DMS153 treated with DMSO at 0.1 percent for 48 hours (cell line): ENCODE measurements at regions not wholly inside any gene's neighbourhood (a gene's known extent, or its start where the extent isn't known, plus 50 kb on each side); places are given as distances from the start of the nearest gene placed in this dataset.

Experiments used
- DNase-seq: peaks from one replicate; lab custom pipeline; 2025; ENCODE audit not compliant: unreplicated experiment; lab: John Stamatoyannopoulos, UW

GRCh38 chr7:24517166-24517565 is 56.1 kb upstream of the PALS2 start:
- no peak for DNase-seq

- DNase-seq, result no peak
Observed at GRCh38 chr7:24521917-24522623, 51.2 kb upstream of the PALS2 start.
